ENCODE measurements at regions not wholly inside any gene's neighbourhood (a gene's known extent, or its start where the extent isn't known, plus 50 kb on each side); places are given as distances from the start of the nearest gene placed in this dataset.
A peak's percentile ranks its signal among the peaks of the same experiment; 100 is the strongest.

- no peak for TF ChIP-seq Cebpa-rat (IDR thresholded peaks at IDR 0.05)
- H3K4me3 ChIP-seq = no peak overlapping the region
- H4K20me1 ChIP-seq = no peaks in the 10 kb centered on the region
- H3K27ac ChIP-seq = no peak overlapping the region
- no peaks in the 10 kb centered on the region for H3K9me3 ChIP-seq (replicated peaks in 1 of 11)
- H3K36me3 ChIP-seq = no peaks in the 10 kb centered on the region
- no peak overlapping the region for H3K9ac ChIP-seq
- H3K4me1 ChIP-seq = peaks cover 0 to 12% (median 0%) of the 10 kb centered on the region in 10 experiments; a peak in 7 of 20 replicates
- no peak overlapping the region; a peak in 1 of 22 replicates for H3K4me2 ChIP-seq
- no peaks in the 10 kb centered on the region for H3K27me3 ChIP-seq
These were observed 364.1 kb downstream of the PDGFC start for GRCh38 chr4:156607478-156607857.

- TF ChIP-seq Cebpa-rat (IDR thresholded peaks at IDR 0.05) = no peak
- Histone ChIP-seq H3K36me3 (no peaks in the 10 kb centered on the region), H3K4me1 (peaks cover 0 to 12% (median 0%) of the 10 kb centered on the region in 10 experiments; a peak in 7 of 20 replicates), H4K20me1 (no peaks in the 10 kb centered on the region), H3K4me2 (no peak overlapping the region), H3K27me3 (no peaks in the 10 kb centered on the region), H3K27ac (no peak overlapping the region), H3K4me3 (no peak overlapping the region), H3K9me3 (replicated peaks in 1 of 11) (no peaks in the 10 kb centered on the region), H3K9ac (no peak overlapping the region)
These were observed 364.8 kb downstream of the PDGFC start for GRCh38 chr4:156606554-156607477.

GRCh38 chr4:156598138-156598681, 373.4 kb downstream of the PDGFC start:
- Histone ChIP-seq H4K20me1 (no peaks in the 10 kb centered on the region), H3K4me3 (no peak overlapping the region), H3K27ac (peak overlapping the region in 1 of 11 experiments; percentile 23; a peak in 1 of 22 replicates), H3K36me3 (no peaks in the 10 kb centered on the region), H3K27me3 (no peaks in the 10 kb centered on the region), H3K4me1 (peaks cover 0 to 46% (median 0%) of the 10 kb centered on the region in 10 experiments; a peak in 5 of 20 replicates), H3K9ac (no peak overlapping the region), H3K4me2 (peak overlapping the region in 3 of 11 experiments; percentile 18 to 47 (median 37); a peak in 5 of 22 replicates), H3K9me3 (replicated peaks in 1 of 11) (no peaks in the 10 kb centered on the region)
- no peak for TF ChIP-seq Cebpa-rat (IDR thresholded peaks at IDR 0.05)

- Histone ChIP-seq H3K27me3 (no peaks in the 10 kb centered on the region), H4K20me1 (no peaks in the 10 kb centered on the region), H3K4me2 (peak overlapping the region in 3 of 11 experiments; percentile 20 to 70 (median 48); a peak in 5 of 22 replicates), H3K4me3 (no peak overlapping the region), H3K9ac (no peak overlapping the region), H3K27ac (no peak overlapping the region), H3K9me3 (replicated peaks in 1 of 11) (no peaks in the 10 kb centered on the region), H3K36me3 (no peaks in the 10 kb centered on the region), H3K4me1 (peaks cover 0 to 46% (median 0%) of the 10 kb centered on the region in 10 experiments; a peak in 5 of 20 replicates)
- no peak for TF ChIP-seq Cebpa-rat (IDR thresholded peaks at IDR 0.05)
These were observed 374.8 kb downstream of the PDGFC start for GRCh38 chr4:156596706-156597329.

- TF ChIP-seq Cebpa-rat (IDR thresholded peaks at IDR 0.05) = no peak
- Histone ChIP-seq H3K4me3 (no peak overlapping the region), H3K4me2 (peak overlapping the region in 2 of 11 experiments; percentile 48 to 70; a peak in 3 of 22 replicates), H3K27ac (no peak overlapping the region), H3K36me3 (no peaks in the 10 kb centered on the region), H3K4me1 (peaks cover 0 to 46% (median 0%) of the 10 kb centered on the region in 10 experiments; a peak in 5 of 20 replicates), H3K27me3 (no peaks in the 10 kb centered on the region), H3K9me3 (replicated peaks in 1 of 11) (no peaks in the 10 kb centered on the region), H4K20me1 (no peaks in the 10 kb centered on the region), H3K9ac (no peak overlapping the region)
These were observed 375.6 kb downstream of the PDGFC start for GRCh38 chr4:156596026-156596425.

GRCh38 chr4:156595041-156595440, 376.6 kb downstream of the PDGFC start:
- Histone ChIP-seq H3K4me1 (peaks cover 0 to 46% (median 0%) of the 10 kb centered on the region in 10 experiments; a peak in 5 of 20 replicates), H3K9me3 (replicated peaks in 1 of 11) (no peaks in the 10 kb centered on the region), H3K4me3 (no peak overlapping the region), H3K36me3 (no peaks in the 10 kb centered on the region), H3K9ac (no peak overlapping the region), H4K20me1 (no peaks in the 10 kb centered on the region), H3K4me2 (peak overlapping the region in 2 of 11 experiments; percentile 1 to 22; a peak in 1 of 22 replicates), H3K27ac (no peak overlapping the region), H3K27me3 (no peaks in the 10 kb centered on the region)
- TF ChIP-seq Cebpa-rat (IDR thresholded peaks at IDR 0.05) = no peak

GRCh38 chr4:156594624-156595023, 377.0 kb downstream of the PDGFC start:
- H4K20me1 ChIP-seq = no peaks in the 10 kb centered on the region
- peaks cover 0 to 44% (median 0%) of the 10 kb centered on the region in 10 experiments; a peak in 5 of 20 replicates for H3K4me1 ChIP-seq
- H3K27ac ChIP-seq = no peak overlapping the region
- no peak for TF ChIP-seq Cebpa-rat (IDR thresholded peaks at IDR 0.05)
- no peaks in the 10 kb centered on the region for H3K27me3 ChIP-seq
- H3K4me3 ChIP-seq = no peak overlapping the region
- H3K36me3 ChIP-seq = no peaks in the 10 kb centered on the region
- H3K9ac ChIP-seq = no peak overlapping the region
- H3K9me3 ChIP-seq (replicated peaks in 1 of 11) = no peaks in the 10 kb centered on the region
- peak overlapping the region in 2 of 11 experiments; percentile 1 to 22; a peak in 2 of 22 replicates for H3K4me2 ChIP-seq

- H4K20me1 ChIP-seq = no peaks in the 10 kb centered on the region
- H3K9me3 ChIP-seq (replicated peaks in 1 of 11) = no peaks in the 10 kb centered on the region
- TF ChIP-seq Cebpa-rat (IDR thresholded peaks at IDR 0.05) = no peak
- no peaks in the 10 kb centered on the region for H3K36me3 ChIP-seq
- H3K9ac ChIP-seq = no peak overlapping the region
- no peak overlapping the region for H3K4me3 ChIP-seq
- no peak overlapping the region for H3K27ac ChIP-seq
- peaks cover 0 to 36% (median 0%) of the 10 kb centered on the region in 10 experiments; a peak in 5 of 20 replicates for H3K4me1 ChIP-seq
- H3K27me3 ChIP-seq = no peaks in the 10 kb centered on the region
- no peak overlapping the region for H3K4me2 ChIP-seq
These were observed 378.1 kb downstream of the PDGFC start for GRCh38 chr4:156593464-156593863.

- no peak for TF ChIP-seq Cebpa-rat (IDR thresholded peaks at IDR 0.05)
- H3K27me3 ChIP-seq = no peaks in the 10 kb centered on the region
These were observed 379.9 kb downstream of the PDGFC start for GRCh38 chr4:156591679-156592078.

More at GRCh38 chr4:156591679-156592078, 379.9 kb downstream of the PDGFC start:
- H3K9ac ChIP-seq = no peak overlapping the region
- no peaks in the 10 kb centered on the region for H3K36me3 ChIP-seq
- peaks cover 0 to 18% (median 0%) of the 10 kb centered on the region in 10 experiments; a peak in 5 of 20 replicates for H3K4me1 ChIP-seq
- no peak overlapping the region for H3K27ac ChIP-seq
- H3K9me3 ChIP-seq (replicated peaks in 1 of 11) = no peaks in the 10 kb centered on the region
- no peaks in the 10 kb centered on the region for H4K20me1 ChIP-seq
- H3K4me2 ChIP-seq = no peak overlapping the region
- H3K4me3 ChIP-seq = no peak overlapping the region
